DND-41 (cell line): ENCODE measurements at regions not wholly inside any gene's neighbourhood (a gene's known extent, or its start where the extent isn't known, plus 50 kb on each side); places are given as distances from the start of the nearest gene placed in this dataset.

Experiments
- CTCF ChIP-seq: IDR thresholded peaks from 2 replicates; pipeline ENCODE4 v1.5.1; 2012; ENCODE audit warnings: borderline replicate concordance, low read length, moderate library complexity, mild to moderate bottlenecking; ENCODE audit not compliant: poor library complexity, severe bottlenecking; ENCODE audit errors: extremely low read depth
- EZH2 ChIP-seq: IDR thresholded peaks from 3 replicates; pipeline ENCODE4 v1.6.1; 2012; ENCODE audit warnings: borderline replicate concordance, low read depth, mild to moderate bottlenecking, moderate library complexity, low read length, inconsistent platforms; ENCODE audit not compliant: severe bottlenecking

- TF ChIP-seq CTCF (no peak), EZH2 (no peak)
Measured at GRCh38 chr6:11634948-11635347, 97.4 kb downstream of the TMEM170B start.
